Uterus (tissue), 3 donors: ENCODE measurements at regions not wholly inside any gene's neighbourhood (a gene's known extent, or its start where the extent isn't known, plus 50 kb on each side); places are given as distances from the start of the nearest gene placed in this dataset.
"Not testable (repeated sequence)": the region's sequence is repeated elsewhere in the genome, so short reads cannot be mapped to it uniquely, and the experiment has no call there.

Source experiments
- DNase-seq, 2 donors: peaks; one replicate each; pipeline ENCODE4 v3.0.0-alpha.2; 2019 to 2020
- H3K27ac ChIP-seq, 2 donors: fragments of 200-600 bp; sonication (generic); 1 replicate in 1 of 2; 2 replicates in 1 of 2; pipeline ENCODE4 v1.5.1; 2016 to 2018
- H3K27me3 ChIP-seq, 2 donors: fragments of 200-600 bp; sonication (generic); one replicate each; pipeline ENCODE4 v1.5.1; 2018 to 2019; ENCODE audit warnings: control low read depth in 1 of 2
- H3K36me3 ChIP-seq, 2 donors: fragments of 200-600 bp; sonication (generic); one replicate each; pipeline ENCODE4 v1.5.1; 2019; ENCODE audit warnings: control low read depth in 1 of 2
- H3K4me1 ChIP-seq, 2 donors: fragments of 200-600 bp; sonication (generic); one replicate each; pipeline ENCODE4 v1.5.1; 2018 to 2019; ENCODE audit warnings: control low read depth in 1 of 2
- H3K4me3 ChIP-seq, 2 donors: fragments of 200-600 bp; sonication (generic); 1 replicate in 1 of 2; 2 replicates in 1 of 2; pipeline ENCODE4 v1.5.1; 2018 to 2019; ENCODE audit warnings: mild to moderate bottlenecking in 1 of 2
- H3K9me3 ChIP-seq, 2 donors: fragments of 200-600 bp; sonication (generic); one replicate each; pipeline ENCODE4 v1.5.1; 2019; ENCODE audit warnings: control low read depth in 1 of 2
- CTCF ChIP-seq, 4 experiments: fragments of 200-600 bp in 2 of 4; fragments of 450-650 bp in 2 of 4; sonication (generic) in 2 of 4; IDR thresholded peaks; one replicate each; pipeline ENCODE4 v1.5.1; 2016 to 2019; ENCODE audit warnings: antibody characterized with exemption in 4 of 4, mild to moderate bottlenecking in 2 of 4, moderate library complexity in 1 of 4
- POLR2A ChIP-seq, 2 donors: fragments of 450-650 bp; IDR thresholded peaks; one replicate each; pipeline ENCODE4 v1.6.1; 2016; ENCODE audit warnings: antibody characterized with exemption in 2 of 2, mild to moderate bottlenecking in 1 of 2, moderate library complexity in 1 of 2
- intact Hi-C: fragments of 100-400 bp; cut with DNase I; formaldehyde crosslinking; loops from one replicate; pipeline ENCODE4 v1.15.1; 2023; ENCODE audit warnings: low total_unique reads
- donor health status: DM: yes; HTN: yes; CAD: no.

- TF ChIP-seq POLR2A (IDR thresholded peaks at IDR 0.05) (no peak), CTCF (IDR thresholded peaks at IDR 0.05) (no peak)
- H3K27ac ChIP-seq: no peak overlapping the region
- DNase-seq: no peak
- no peak overlapping the region for H3K4me3 ChIP-seq
- H3K9me3 ChIP-seq: no peaks in the 10 kb centered on the region
- H3K27me3 ChIP-seq: no peaks in the 10 kb centered on the region
- no peaks in the 10 kb centered on the region for H3K36me3 ChIP-seq
- no peaks in the 10 kb centered on the region for H3K4me1 ChIP-seq
- intact Hi-C loops: no loop called here
These were observed 329.0 kb upstream of the NRSN1 start for GRCh38 chr6:23797041-23797440.

- H3K9me3 ChIP-seq, H3K27ac ChIP-seq, intact Hi-C loops, H3K36me3 ChIP-seq, H3K27me3 ChIP-seq, H3K4me1 ChIP-seq, H3K4me3 ChIP-seq, DNase-seq: not testable (repeated sequence)
These were observed 321.7 kb upstream of the NRSN1 start for GRCh38 chr6:23804289-23804688.

DNA sequence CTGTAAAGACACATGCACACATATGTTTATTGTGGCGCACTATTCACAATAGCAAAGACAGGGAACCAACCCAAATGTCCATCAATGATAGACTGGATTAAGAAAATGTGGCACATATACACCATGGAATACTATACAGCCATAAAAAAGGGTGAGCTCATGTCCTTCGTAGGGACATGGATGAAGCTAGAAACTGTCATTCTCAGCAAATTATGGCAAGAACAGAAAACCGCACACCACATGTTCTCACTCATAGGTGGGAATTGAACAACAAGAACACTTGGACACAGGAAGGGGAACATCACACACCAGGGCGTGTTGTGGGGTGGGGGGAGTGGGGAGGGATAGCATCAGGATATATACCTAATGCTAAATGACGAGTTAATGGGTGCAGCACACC is 304.9 kb upstream of the NRSN1 start:
- H3K27ac ChIP-seq, H3K9me3 ChIP-seq, H3K4me3 ChIP-seq, DNase-seq, intact Hi-C loops, H3K4me1 ChIP-seq, H3K27me3 ChIP-seq, H3K36me3 ChIP-seq: not testable (repeated sequence)

GRCh38 chr6:23823421-23823820 is 302.6 kb upstream of the NRSN1 start:
- H3K4me3 ChIP-seq: no peak overlapping the region
- H3K9me3 ChIP-seq: no peaks in the 10 kb centered on the region
- no peak overlapping the region for H3K27ac ChIP-seq

DNA sequence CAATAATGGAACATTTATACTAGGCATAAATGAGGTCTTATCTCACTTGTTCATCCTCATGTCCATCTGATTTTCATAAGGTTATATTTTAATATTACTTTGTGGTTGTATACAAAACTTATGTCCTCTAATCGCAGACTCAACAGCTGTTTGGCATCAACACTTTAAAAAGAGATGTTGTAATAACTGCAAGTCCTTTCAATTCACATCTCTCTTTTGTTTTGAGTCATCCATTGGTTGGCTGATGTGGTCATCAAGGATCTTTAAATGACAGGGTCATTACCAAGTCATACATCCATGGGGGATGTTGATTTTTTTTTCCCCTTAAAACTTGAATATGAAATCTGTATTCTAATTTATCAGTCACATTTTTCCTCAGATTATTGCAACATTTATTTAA is 299.4 kb upstream of the NRSN1 start:
- Histone ChIP-seq H3K4me3 (no peak overlapping the region), H3K27ac (no peak overlapping the region), H3K27me3 (no peaks in the 10 kb centered on the region), H3K36me3 (no peaks in the 10 kb centered on the region), H3K9me3 (no peaks in the 10 kb centered on the region), H3K4me1 (no peaks in the 10 kb centered on the region)
- DNase-seq: no peak
- intact Hi-C loops: no loop called here
- TF ChIP-seq CTCF (IDR thresholded peaks at IDR 0.05): no peak
- no peak for TF ChIP-seq POLR2A (IDR thresholded peaks at IDR 0.05)

More at GRCh38 chr6:23823421-23823820, 302.6 kb upstream of the NRSN1 start:
- Histone ChIP-seq H3K27me3 (no peaks in the 10 kb centered on the region), H3K4me1 (no peaks in the 10 kb centered on the region), H3K36me3 (no peaks in the 10 kb centered on the region)
- TF ChIP-seq CTCF (IDR thresholded peaks at IDR 0.05): no peak
- TF ChIP-seq POLR2A (IDR thresholded peaks at IDR 0.05): no peak
- intact Hi-C loops: no loop called here
- no peak for DNase-seq

DNA sequence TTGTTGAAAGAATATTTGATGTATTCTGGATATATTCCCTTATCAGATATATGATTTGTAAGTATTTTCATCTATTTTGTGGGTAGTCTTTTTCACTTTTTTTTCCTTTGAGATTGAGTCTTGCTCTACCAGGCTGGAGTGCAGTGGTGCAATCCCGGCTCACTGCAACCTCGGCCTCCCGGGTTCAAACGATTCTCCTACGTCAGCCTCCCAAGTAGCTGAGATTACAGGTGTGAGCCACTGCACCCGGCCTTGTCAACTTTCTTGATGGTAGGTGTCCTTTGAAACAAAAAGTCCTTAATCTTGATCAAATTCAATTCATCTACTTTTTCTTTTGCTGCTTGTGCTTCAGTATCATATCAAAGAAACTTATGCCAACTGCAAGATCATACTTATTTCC is 297.2 kb upstream of the NRSN1 start:
- DNase-seq: no peak
- H3K27ac ChIP-seq: no peak overlapping the region
- no peaks in the 10 kb centered on the region for H3K36me3 ChIP-seq
- TF ChIP-seq POLR2A (IDR thresholded peaks at IDR 0.05) (no peak), CTCF (IDR thresholded peaks at IDR 0.05) (no peak)
- no peaks in the 10 kb centered on the region for H3K27me3 ChIP-seq
- H3K9me3 ChIP-seq: no peaks in the 10 kb centered on the region
- no peak overlapping the region for H3K4me3 ChIP-seq
- intact Hi-C loops: no loop called here
- H3K4me1 ChIP-seq: no peaks in the 10 kb centered on the region
